ENCODE measurements at regions not wholly inside any gene's neighbourhood (a gene's known extent, or its start where the extent isn't known, plus 50 kb on each side); places are given as distances from the start of the nearest gene placed in this dataset.

GRCh38 chr13:50284540-50284939 lies 269.3 kb downstream of the KCNRG start:
- ChIA-PET CTCF (no interaction called here), POLR2A (no interaction called here)
- DNase-seq (ENCODE audit: unreplicated experiment): no peak
- intact Hi-C loops (cut with micrococcal nuclease): no loop called here
- no peaks in the 10 kb centered on the region for H3K27me3 Mint-ChIP-seq (ENCODE audit: insufficient read depth, unreplicated experiment)
- no TSS peak for BruUV-seq (replicated peaks)
- no peak overlapping the region for H3K27ac Mint-ChIP-seq (ENCODE audit: low read depth, unreplicated experiment)
- H3K36me3 Mint-ChIP-seq (ENCODE audit: insufficient read depth, unreplicated experiment): no peaks in the 10 kb centered on the region
- H3K9me3 Mint-ChIP-seq (ENCODE audit: unreplicated experiment): peaks cover 8% of the 10 kb centered on the region
- H3K4me1 Mint-ChIP-seq (ENCODE audit: insufficient read depth, unreplicated experiment): no peaks in the 10 kb centered on the region
- no peak overlapping the region for H3K4me3 Mint-ChIP-seq (ENCODE audit: unreplicated experiment)
- TF ChIP-seq CTCF (IDR thresholded peaks at IDR 0.05; ENCODE audit: unreplicated experiment): no peak

- Mint-ChIP-seq H3K27me3 (ENCODE audit: insufficient read depth, unreplicated experiment) (no peaks in the 10 kb centered on the region), H3K36me3 (ENCODE audit: insufficient read depth, unreplicated experiment) (no peaks in the 10 kb centered on the region), H3K4me3 (ENCODE audit: unreplicated experiment) (no peak overlapping the region), H3K27ac (ENCODE audit: low read depth, unreplicated experiment) (no peak overlapping the region), H3K4me1 (ENCODE audit: insufficient read depth, unreplicated experiment) (no peaks in the 10 kb centered on the region), H3K9me3 (ENCODE audit: unreplicated experiment) (peaks cover 8% of the 10 kb centered on the region)
- intact Hi-C loops (cut with micrococcal nuclease): no loop called here
- no peak for TF ChIP-seq CTCF (IDR thresholded peaks at IDR 0.05; ENCODE audit: unreplicated experiment)
- ChIA-PET POLR2A (no interaction called here), CTCF (no interaction called here)
- no TSS peak for BruUV-seq (replicated peaks)
- no peak for DNase-seq (ENCODE audit: unreplicated experiment)
Observed at GRCh38 chr13:50285283-50285682, 270.0 kb downstream of the KCNRG start.

GRCh38 chr13:50286324-50286723 lies 271.1 kb downstream of the KCNRG start:
- Mint-ChIP-seq H3K4me3 (ENCODE audit: unreplicated experiment) (no peak overlapping the region), H3K4me1 (ENCODE audit: insufficient read depth, unreplicated experiment) (no peaks in the 10 kb centered on the region), H3K36me3 (ENCODE audit: insufficient read depth, unreplicated experiment) (no peaks in the 10 kb centered on the region), H3K27me3 (ENCODE audit: insufficient read depth, unreplicated experiment) (no peaks in the 10 kb centered on the region), H3K9me3 (ENCODE audit: unreplicated experiment) (peaks cover under 1% of the 10 kb centered on the region), H3K27ac (ENCODE audit: low read depth, unreplicated experiment) (no peak overlapping the region)
- POLR2A ChIA-PET: no interaction called here
- no peak for TF ChIP-seq CTCF (IDR thresholded peaks at IDR 0.05; ENCODE audit: unreplicated experiment)
- CTCF ChIA-PET: no interaction called here
- BruUV-seq (replicated peaks): no TSS peak
- DNase-seq (ENCODE audit: unreplicated experiment): no peak
- intact Hi-C loops (cut with micrococcal nuclease): no loop called here

- no TSS peak for BruUV-seq (replicated peaks)
- TF ChIP-seq CTCF (IDR thresholded peaks at IDR 0.05; ENCODE audit: unreplicated experiment): no peak
- no peak for DNase-seq (ENCODE audit: unreplicated experiment)
- Mint-ChIP-seq H3K36me3 (ENCODE audit: insufficient read depth, unreplicated experiment) (no peaks in the 10 kb centered on the region), H3K4me1 (ENCODE audit: insufficient read depth, unreplicated experiment) (no peaks in the 10 kb centered on the region), H3K27ac (ENCODE audit: low read depth, unreplicated experiment) (no peak overlapping the region), H3K27me3 (ENCODE audit: insufficient read depth, unreplicated experiment) (no peaks in the 10 kb centered on the region), H3K9me3 (ENCODE audit: unreplicated experiment) (no peaks in the 10 kb centered on the region), H3K4me3 (ENCODE audit: unreplicated experiment) (no peak overlapping the region)
- intact Hi-C loops (cut with micrococcal nuclease): no loop called here
- ChIA-PET POLR2A (no interaction called here), CTCF (no interaction called here)
Observed at GRCh38 chr13:50290186-50290585, 274.9 kb downstream of the KCNRG start.
